ENCODE measurements at regions not wholly inside any gene's neighbourhood (a gene's known extent, or its start where the extent isn't known, plus 50 kb on each side); places are given as distances from the start of the nearest gene placed in this dataset.

- no peak for TF ChIP-seq MAX (IDR thresholded peaks at IDR 0.05)
- TF ChIP-seq EZH2phosphoT487 (IDR thresholded peaks at IDR 0.05; ENCODE audit: borderline replicate concordance), result no peak
- TF ChIP-seq ATF3 (IDR thresholded peaks at IDR 0.05), result no peak
- no peak for TF ChIP-seq CTCF (IDR thresholded peaks at IDR 0.05 in 2 of 3, conservative IDR thresholded peaks at IDR 0.05 in 1 of 3; ENCODE audit: borderline replicate concordance in 1 of 3, insufficient read depth in 1 of 3, low read depth in 2 of 3, low read length in 2 of 3)
- no peak for TF ChIP-seq EZH2 (IDR thresholded peaks at IDR 0.05)
- no peak for TF ChIP-seq POLR2A (IDR thresholded peaks at IDR 0.05; ENCODE audit: borderline replicate concordance, extremely low read depth, insufficient read depth, insufficient read length)
- no peak for TF ChIP-seq RAD21 (IDR thresholded peaks at IDR 0.05; ENCODE audit: low read depth)
- TF ChIP-seq SRF (IDR thresholded peaks at IDR 0.05; ENCODE audit: low read depth), result no peak
- TF ChIP-seq POLR2AphosphoS5 (IDR thresholded peaks at IDR 0.05; ENCODE audit: low read depth, low read length), result no peak
- TF ChIP-seq REST (IDR thresholded peaks at IDR 0.05; ENCODE audit: low read depth), result no peak
- no peak for TF ChIP-seq YY1 (IDR thresholded peaks at IDR 0.05; ENCODE audit: extremely low read depth, insufficient replicate concordance, low read depth, low read length)
- no peak for TF ChIP-seq JUND (IDR thresholded peaks at IDR 0.05)
- no peak for TF ChIP-seq SIN3A (IDR thresholded peaks at IDR 0.05; ENCODE audit: low read depth)
These were observed 935.9 kb downstream of the GATA3 start for GRCh38 chr10:8990280-8990987.

Data from HCT116 (cell line).